ENCODE measurements at regions not wholly inside any gene's neighbourhood (a gene's known extent, or its start where the extent isn't known, plus 50 kb on each side); places are given as distances from the start of the nearest gene placed in this dataset.

GRCh38 chr11:70853068-70853769, 399.2 kb downstream of the SHANK2 start:
- H3K79me2 ChIP-seq (ENCODE audit: insufficient read depth) = no peaks in the 10 kb centered on the region
- WGBS (ENCODE audit: low lambda C conversion rate) = 62% methylated on average over 7 of the region's 20 CpGs
- H3K9me3 ChIP-seq = no peaks in the 10 kb centered on the region

DNA sequence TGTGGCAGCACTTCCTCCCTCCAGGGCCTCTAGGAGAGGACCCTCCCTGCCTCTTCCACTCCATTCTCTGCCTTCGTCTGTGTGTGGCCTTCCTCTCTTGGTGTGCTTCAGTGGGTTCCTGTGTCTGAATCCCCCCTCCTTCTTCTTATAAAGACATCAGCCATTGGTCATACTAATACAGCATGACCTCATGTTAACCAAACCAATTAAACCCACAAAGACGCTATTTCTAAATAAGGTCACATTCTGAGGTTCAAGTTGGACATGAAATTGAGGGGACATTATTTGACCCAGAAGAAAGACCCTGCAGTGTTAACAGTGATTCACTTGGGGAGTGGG, 398.6 kb downstream of the SHANK2 start:
- H3K27ac ChIP-seq (ENCODE audit: low read depth in 2 of 2, low read length in 1 of 2) = no peak overlapping the region
- no peaks in the 10 kb centered on the region for H3K36me3 ChIP-seq (replicated peaks in 1 of 2; ENCODE audit: control insufficient read depth in 1 of 2, insufficient read depth in 2 of 2, low read length in 1 of 2)
- H2AFZ ChIP-seq (ENCODE audit: low read depth) = no peak overlapping the region
- peaks cover 0 to 15% of the 10 kb centered on the region in 2 experiments; a peak in 2 of 4 replicates for H3K4me1 ChIP-seq (ENCODE audit: control insufficient read depth in 1 of 2, insufficient read depth in 2 of 2, low read depth in 1 of 2, low read length in 1 of 2)
- H3K4me3 ChIP-seq (ENCODE audit: low read depth in 2 of 2, low read length in 1 of 2) = no peak overlapping the region
- H3K27me3 ChIP-seq (ENCODE audit: insufficient read depth) = no peaks in the 10 kb centered on the region
- no peaks in the 10 kb centered on the region for H4K20me1 ChIP-seq (ENCODE audit: insufficient read depth)
- POLR2A ChIA-PET = no interaction called here
- 44% methylated on average over 2 of the region's 2 CpGs for WGBS (ENCODE audit: low lambda C conversion rate)
- CTCF ChIA-PET = interaction anchor here (0.7 kb wide), 1 partner anchor 29 kb away, joined by 5 read pairs; no protein-coding TSS in a partner anchor
- H3K4me2 ChIP-seq = no peak overlapping the region
- H3K9me2 ChIP-seq = no peaks in the 10 kb centered on the region
- no peaks in the 10 kb centered on the region for H3K79me2 ChIP-seq (ENCODE audit: insufficient read depth)
- no peaks in the 10 kb centered on the region for H3F3A ChIP-seq (replicated peaks; ENCODE audit: insufficient read depth)
- H3K9me3 ChIP-seq = no peaks in the 10 kb centered on the region
- DNase-seq = no peak
- no peak overlapping the region for H3K9ac ChIP-seq
- no peak for TF ChIP-seq NFIC (IDR thresholded peaks at IDR 0.05; ENCODE audit: borderline replicate concordance)
- TF ChIP-seq SMC3 (IDR thresholded peaks at IDR 0.05; ENCODE audit: low read depth, low read length) = no peak
- TF ChIP-seq USF2 (IDR thresholded peaks at IDR 0.05; ENCODE audit: borderline replicate concordance, low read depth, low read length) = no peak
- TF ChIP-seq USF1 (IDR thresholded peaks at IDR 0.05; ENCODE audit: borderline replicate concordance, low read depth) = no peak
- no peak for TF ChIP-seq NRF1 (IDR thresholded peaks at IDR 0.05; ENCODE audit: low read depth, low read length)
- TF ChIP-seq EZH2phosphoT487 (IDR thresholded peaks at IDR 0.05; ENCODE audit: borderline replicate concordance, low read depth) = no peak
- TF ChIP-seq JUND (IDR thresholded peaks at IDR 0.05) = no peak
- no peak for TF ChIP-seq POLR2AphosphoS5 (IDR thresholded peaks at IDR 0.05; ENCODE audit: low read depth, low read length)
- no peak for TF ChIP-seq RFX5 (IDR thresholded peaks at IDR 0.05; ENCODE audit: low read length)
- no peak for TF ChIP-seq CHD2 (IDR thresholded peaks at IDR 0.05; ENCODE audit: low read length, partially characterized antibody)
- no peak for TF ChIP-seq RAD21 (IDR thresholded peaks at IDR 0.05; ENCODE audit: low read length)
- TF ChIP-seq RXRA (IDR thresholded peaks at IDR 0.05; ENCODE audit: borderline replicate concordance, low read depth) = no peak
- TF ChIP-seq TAF1 (IDR thresholded peaks at IDR 0.05; ENCODE audit: borderline replicate concordance, low read depth, low read length) = no peak

More at GRCh38 chr11:70853068-70853769, 399.2 kb downstream of the SHANK2 start:
- H3K9ac ChIP-seq = no peak overlapping the region
- no peaks in the 10 kb centered on the region for H3F3A ChIP-seq (replicated peaks; ENCODE audit: insufficient read depth)
- CTCF ChIA-PET = no interaction called here
- H4K20me1 ChIP-seq (ENCODE audit: insufficient read depth) = no peaks in the 10 kb centered on the region
- H3K27me3 ChIP-seq (ENCODE audit: insufficient read depth) = no peaks in the 10 kb centered on the region
- peaks cover 0 to 15% of the 10 kb centered on the region in 2 experiments; a peak in 2 of 4 replicates for H3K4me1 ChIP-seq (ENCODE audit: control insufficient read depth in 1 of 2, insufficient read depth in 2 of 2, low read depth in 1 of 2, low read length in 1 of 2)
- H3K36me3 ChIP-seq (replicated peaks in 1 of 2; ENCODE audit: control insufficient read depth in 1 of 2, insufficient read depth in 2 of 2, low read length in 1 of 2) = no peaks in the 10 kb centered on the region
- H3K9me2 ChIP-seq = no peaks in the 10 kb centered on the region
- no peak overlapping the region for H3K27ac ChIP-seq (ENCODE audit: low read depth in 2 of 2, low read length in 1 of 2)
- H3K4me2 ChIP-seq = no peak overlapping the region
- no peak overlapping the region for H3K4me3 ChIP-seq (ENCODE audit: low read depth in 2 of 2, low read length in 1 of 2)
- H2AFZ ChIP-seq (ENCODE audit: low read depth) = no peak overlapping the region
- TF ChIP-seq RFX5 (IDR thresholded peaks at IDR 0.05; ENCODE audit: low read length) (no peak), RAD21 (IDR thresholded peaks at IDR 0.05; ENCODE audit: low read length) (no peak), FOXM1 (IDR thresholded peaks at IDR 0.05; ENCODE audit: low read depth) (no peak), RXRA (IDR thresholded peaks at IDR 0.05; ENCODE audit: borderline replicate concordance, low read depth) (no peak), REST (IDR thresholded peaks at IDR 0.05; ENCODE audit: low read depth, low read length) (no peak), MXI1 (IDR thresholded peaks at IDR 0.05; ENCODE audit: low read depth, low read length) (no peak), NRF1 (IDR thresholded peaks at IDR 0.05; ENCODE audit: low read depth, low read length) (no peak)
- POLR2A ChIA-PET = no interaction called here
- DNase-seq = no peak

All from SK-N-SH (cell line).